Hepatocyte (in vitro differentiated cells): ENCODE measurements at regions not wholly inside any gene's neighbourhood (a gene's known extent, or its start where the extent isn't known, plus 50 kb on each side); places are given as distances from the start of the nearest gene placed in this dataset.

Experiments used
- CTCF ChIP-seq: fragments of 200-600 bp; sonication (generic); IDR thresholded peaks from 2 replicates; pipeline ENCODE4 v1.5.1; 2016; ENCODE audit warnings: antibody characterized with exemption, mild to moderate bottlenecking; ENCODE audit not compliant: poor library complexity
- EZH2 ChIP-seq: fragments of 200-600 bp; sonication (generic); IDR thresholded peaks from 2 replicates; pipeline ENCODE4 v1.6.1; 2016; ENCODE audit warnings: antibody characterized with exemption, mild to moderate bottlenecking, borderline replicate concordance

GRCh38 chr13:111597618-111598017, 277.2 kb downstream of the TEX29 start:
- TF ChIP-seq CTCF = no peak
- no peak for TF ChIP-seq EZH2
